HepG2 (cell line): ENCODE measurements at regions not wholly inside any gene's neighbourhood (a gene's known extent, or its start where the extent isn't known, plus 50 kb on each side); places are given as distances from the start of the nearest gene placed in this dataset.

Experiments used
- ATAC-seq: fragments of 200-7000 bp; cut with Tn5 transposase; 3 replicates; pipeline ENCODE4 v1.9.1; 2020; ENCODE audit warnings: mild to moderate bottlenecking, moderate library complexity
- BruUV-seq: library from RNA; stranded (reverse); fragments of 400-500 nt; replicated peaks from 2 replicates; lab custom pipeline; 2021; lab: Mats Ljungman, UMichigan
- CTCF ChIA-PET: fragments of 300-600 bp; formaldehyde crosslinking; extraction: SDS; loops from one replicate; lab custom pipeline; 2021; ENCODE audit warnings: low total read pairs, inconsistent platforms, low intra/inter-chr PET ratio; lab: Yijun Ruan, JAX
- POLR2A ChIA-PET: fragments of 350-600 bp; sonication (Branson Sonifier 250); formaldehyde crosslinking; loops from one replicate; lab custom pipeline; 2020; ENCODE audit warnings: antibody characterized with exemption, inconsistent platforms; lab: Yijun Ruan, JAX
- DNase-seq: peaks from one replicate; pipeline ENCODE4 v3.0.0-alpha.2; 2015; ENCODE audit warnings: low spot score
- FAIRE-seq: peaks from 3 replicates; lab custom pipeline; 2011; peaks lifted over from hg19 to GRCh38; lab: Jason Lieb, UNC
- H2AFZ ChIP-seq: one replicate; pipeline ENCODE4 v1.6.1; 2011; ENCODE audit warnings: low read length, inconsistent platforms
- H3K27ac ChIP-seq: fragments of 300-600 bp; 3 replicates; pipeline ENCODE4 v1.8.0; 2011; ENCODE audit warnings: mixed run types, mild to moderate bottlenecking, mixed read lengths, low read length, inconsistent platforms; ENCODE audit not compliant: insufficient read depth; ENCODE audit errors: extremely low read length
- H3K27me3 ChIP-seq, 2 experiments: fragments of 200-600 bp in 1 of 2; 2 replicates in 1 of 2; 3 replicates in 1 of 2; pipeline versions ENCODE4 v1.6.0 to v1.8.0; 2011; ENCODE audit warnings: low read length in 2 of 2, mild to moderate bottlenecking in 2 of 2, moderate library complexity in 2 of 2, inconsistent platforms in 1 of 2; ENCODE audit not compliant: insufficient read depth in 2 of 2, control insufficient read depth in 1 of 2
- H3K36me3 ChIP-seq, 2 experiments: fragments of 200-600 bp in 1 of 2; replicated peaks in 1 of 2; 2 replicates in 1 of 2; 3 replicates in 1 of 2; pipeline versions ENCODE4 v1.5.1 to v1.8.0; 2011; ENCODE audit warnings: low read length in 2 of 2, inconsistent platforms in 1 of 2; ENCODE audit not compliant: insufficient read depth in 2 of 2, control insufficient read depth in 1 of 2
- H3K4me1 ChIP-seq: 2 replicates; pipeline ENCODE4 v1.5.1; 2012; ENCODE audit warnings: low read length, inconsistent platforms; ENCODE audit not compliant: insufficient read depth
- H3K4me2 ChIP-seq: 2 replicates; pipeline ENCODE4 v1.6.0; 2011; ENCODE audit warnings: low read depth, low read length, inconsistent platforms
- H3K4me3 ChIP-seq, 3 experiments: fragments of 200-600 bp in 1 of 3; sonication (generic), shearing (Covaris generic) in 1 of 3; replicated peaks in 1 of 3; 2 replicates each; pipeline ENCODE4 v1.5.1; 2011 to 2016; ENCODE audit warnings: low read length in 3 of 3, inconsistent platforms in 2 of 3, low read depth in 2 of 3, mild to moderate bottlenecking in 2 of 3, control low read depth in 1 of 3, mixed read lengths in 1 of 3; ENCODE audit not compliant: insufficient read depth in 1 of 3
- H3K79me2 ChIP-seq: one replicate; pipeline ENCODE4 v1.6.1; 2011; ENCODE audit warnings: low read length, inconsistent platforms; ENCODE audit not compliant: insufficient read depth
- H3K9ac ChIP-seq: 2 replicates; pipeline ENCODE4 v1.6.0; 2011; ENCODE audit warnings: mild to moderate bottlenecking, low read depth, low read length, inconsistent platforms; ENCODE audit not compliant: insufficient read depth
- H3K9me3 ChIP-seq: 2 replicates; pipeline ENCODE4 v1.5.1; 2012; ENCODE audit warnings: mild to moderate bottlenecking, low read length
- H4K20me1 ChIP-seq: 2 replicates; pipeline ENCODE4 v1.6.0; 2011; ENCODE audit warnings: inconsistent platforms, mild to moderate bottlenecking, low read length, moderate library complexity; ENCODE audit not compliant: insufficient read depth
- ADNP ChIP-seq: sonication (generic); formaldehyde crosslinking; IDR thresholded peaks from 2 replicates; pipeline ENCODE4 v1.4.0; 2020; ENCODE audit warnings: missing genetic modification reagents
- HIC2 ChIP-seq: sonication (generic); formaldehyde crosslinking; IDR thresholded peaks from 2 replicates; pipeline ENCODE4 v1.9.0; 2022; ENCODE audit warnings: low read depth, missing genetic modification reagents
- HOMEZ ChIP-seq: IDR thresholded peaks from 2 replicates; pipeline ENCODE4 v1.6.1; 2016; ENCODE audit warnings: low read depth
- RBFOX2 ChIP-seq: fragments of 200-400 bp; formaldehyde crosslinking; IDR thresholded peaks from 2 replicates; pipeline ENCODE4 v1.6.1; 2017; ENCODE audit warnings: low read depth, mild to moderate bottlenecking, low read length
- ZFYVE20 ChIP-seq: sonication (generic); formaldehyde crosslinking; IDR thresholded peaks from 2 replicates; pipeline ENCODE4 v1.8.0; 2023; ENCODE audit warnings: low read depth, mild to moderate bottlenecking, moderate library complexity, missing genetic modification reagents, borderline replicate concordance
- ZNF501 ChIP-seq: sonication (generic); formaldehyde crosslinking; IDR thresholded peaks from 2 replicates; pipeline ENCODE4 v1.5.1; 2020; ENCODE audit warnings: mild to moderate bottlenecking, moderate library complexity, missing genetic modification reagents
- ZNF569 ChIP-seq: sonication (generic); formaldehyde crosslinking; IDR thresholded peaks from 2 replicates; pipeline ENCODE4 v1.5.0; 2020; ENCODE audit warnings: mild to moderate bottlenecking, missing genetic modification reagents, moderate library complexity, borderline replicate concordance
- ZNF720 ChIP-seq: sonication (generic); formaldehyde crosslinking; IDR thresholded peaks from 2 replicates; pipeline ENCODE4 v1.4.0; 2020; ENCODE audit warnings: missing genetic modification reagents
- ZNF724P ChIP-seq: sonication (generic); formaldehyde crosslinking; IDR thresholded peaks from 2 replicates; pipeline ENCODE4 v1.8.0; 2022; ENCODE audit warnings: missing genetic modification reagents, borderline replicate concordance
- WGBS: methylation state at CpG from one replicate; pipeline ENCODE4 v1.1.6; 2017; ENCODE audit warnings: low lambda C conversion rate; 5-methylcytosine and 5-hydroxymethylcytosine counted together
- in situ Hi-C: cut with HindIII; loops from 2 replicates; pipeline ENCODE4 v1.10.0; 2017; ENCODE audit warnings: low pct_unique_long_range_greater_than_20kb; ENCODE audit not compliant: extremely low pct_ligation_motif_present
- intact Hi-C: fragments of 100-400 bp; cut with micrococcal nuclease; formaldehyde crosslinking; loops from one replicate; pipeline ENCODE4 v1.10.0; 2022; ENCODE audit not compliant: unreplicated experiment
- TF ChIP-seq, protein P1 (sequence below): sonication (generic); formaldehyde crosslinking; IDR thresholded peaks from 2 replicates; pipeline ENCODE4 v1.4.0; 2020; ENCODE audit warnings: missing genetic modification reagents; ENCODE audit errors: not compliant biosample characterization
- TF ChIP-seq, protein P2 (sequence below): sonication (generic); IDR thresholded peaks from 2 replicates; pipeline ENCODE4 v1.6.1; 2016; ENCODE audit warnings: low read depth, borderline replicate concordance
- TF ChIP-seq, protein P3 (sequence below): sonication (generic); formaldehyde crosslinking; IDR thresholded peaks from 2 replicates; pipeline ENCODE4 v1.8.0; 2022; ENCODE audit warnings: low read depth, missing genetic modification reagents
- TF ChIP-seq, protein P4 (sequence below): IDR thresholded peaks from 2 replicates; pipeline ENCODE4 v1.6.1; 2012; ENCODE audit warnings: low read depth, low read length, improper control_type of control experiment
- TF ChIP-seq, protein P5 (sequence below): sonication (generic); formaldehyde crosslinking; IDR thresholded peaks from 2 replicates; pipeline ENCODE4 v1.4.0; 2020; ENCODE audit warnings: missing genetic modification reagents, mild to moderate bottlenecking, borderline replicate concordance

DNA sequence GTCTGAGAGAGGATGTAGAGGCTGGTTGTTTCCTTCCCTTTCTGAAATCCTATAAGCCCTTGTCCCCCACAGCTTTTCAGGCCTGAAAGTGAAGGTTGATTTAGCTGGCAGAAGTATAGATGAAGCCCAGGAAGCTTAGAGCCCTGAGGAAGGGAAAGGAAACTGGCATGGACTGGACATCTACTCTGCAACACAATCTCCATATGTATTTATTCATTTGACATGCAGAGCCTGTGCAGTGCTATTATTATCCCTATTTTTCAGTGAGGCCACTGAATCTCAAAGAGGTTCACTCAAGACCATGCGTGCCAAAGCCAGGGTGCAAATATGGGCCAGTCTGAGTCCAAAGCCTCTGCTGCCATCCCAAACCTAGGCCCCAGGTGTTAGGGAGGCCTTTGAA is 78.5 kb upstream of the KCND3 start:
- H3K4me3 ChIP-seq = no peak overlapping the region
- 63% methylated on average over 1 of the region's 1 CpG for WGBS
- POLR2A ChIA-PET = no interaction called here
- intact Hi-C loops = no loop called here
- no TSS peak for BruUV-seq
- H3K4me1 ChIP-seq = no peaks in the 10 kb centered on the region
- no peaks in the 10 kb centered on the region for H3K79me2 ChIP-seq
- no peak overlapping the region for H3K4me2 ChIP-seq
- DNase-seq (no peak), FAIRE-seq (no peak), ATAC-seq (no peak)
- in situ Hi-C loops = no loop called here
- H3K9me3 ChIP-seq = peaks cover 4% of the 10 kb centered on the region; the same call in 1 of the 2 replicates
- H4K20me1 ChIP-seq = no peaks in the 10 kb centered on the region
- TF ChIP-seq ZNF569 (CRISPR knock-in tag) (no peak), ADNP (CRISPR knock-in tag) (no peak), HIC2 (no peak), ZFYVE20 (CRISPR knock-in tag) (no peak), HOMEZ (CRISPR knock-in tag) (no peak), ZNF720 (no peak), ZNF724P (no peak), RBFOX2 (no peak), ZNF501 (no peak)
- TF ChIP-seq, protein P1, sequence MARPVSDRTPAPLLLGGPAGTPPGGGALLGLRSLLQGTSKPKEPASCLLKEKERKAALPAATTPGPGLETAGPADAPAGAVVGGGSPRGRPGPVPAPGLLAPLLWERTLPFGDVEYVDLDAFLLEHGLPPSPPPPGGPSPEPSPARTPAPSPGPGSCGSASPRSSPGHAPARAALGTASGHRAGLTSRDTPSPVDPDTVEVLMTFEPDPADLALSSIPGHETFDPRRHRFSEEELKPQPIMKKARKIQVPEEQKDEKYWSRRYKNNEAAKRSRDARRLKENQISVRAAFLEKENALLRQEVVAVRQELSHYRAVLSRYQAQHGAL = no peak
- TF ChIP-seq, protein P2, sequence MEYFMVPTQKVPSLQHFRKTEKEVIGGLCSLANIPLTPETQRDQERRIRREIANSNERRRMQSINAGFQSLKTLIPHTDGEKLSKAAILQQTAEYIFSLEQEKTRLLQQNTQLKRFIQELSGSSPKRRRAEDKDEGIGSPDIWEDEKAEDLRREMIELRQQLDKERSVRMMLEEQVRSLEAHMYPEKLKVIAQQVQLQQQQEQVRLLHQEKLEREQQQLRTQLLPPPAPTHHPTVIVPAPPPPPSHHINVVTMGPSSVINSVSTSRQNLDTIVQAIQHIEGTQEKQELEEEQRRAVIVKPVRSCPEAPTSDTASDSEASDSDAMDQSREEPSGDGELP = no peak
- TF ChIP-seq, protein P3, sequence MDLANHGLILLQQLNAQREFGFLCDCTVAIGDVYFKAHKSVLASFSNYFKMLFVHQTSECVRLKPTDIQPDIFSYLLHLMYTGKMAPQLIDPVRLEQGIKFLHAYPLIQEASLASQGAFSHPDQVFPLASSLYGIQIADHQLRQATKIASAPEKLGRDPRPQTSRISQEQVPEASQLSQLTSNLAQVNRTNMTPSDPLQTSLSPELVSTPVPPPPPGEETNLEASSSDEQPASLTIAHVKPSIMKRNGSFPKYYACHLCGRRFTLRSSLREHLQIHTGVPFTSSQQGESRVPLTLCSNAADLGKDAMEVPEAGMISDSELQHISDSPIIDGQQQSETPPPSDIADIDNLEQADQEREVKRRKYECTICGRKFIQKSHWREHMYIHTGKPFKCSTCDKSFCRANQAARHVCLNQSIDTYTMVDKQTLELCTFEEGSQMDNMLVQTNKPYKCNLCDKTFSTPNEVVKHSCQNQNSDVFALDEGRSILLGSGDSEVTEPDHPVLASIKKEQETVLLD = no peak
- TF ChIP-seq, protein P4, sequence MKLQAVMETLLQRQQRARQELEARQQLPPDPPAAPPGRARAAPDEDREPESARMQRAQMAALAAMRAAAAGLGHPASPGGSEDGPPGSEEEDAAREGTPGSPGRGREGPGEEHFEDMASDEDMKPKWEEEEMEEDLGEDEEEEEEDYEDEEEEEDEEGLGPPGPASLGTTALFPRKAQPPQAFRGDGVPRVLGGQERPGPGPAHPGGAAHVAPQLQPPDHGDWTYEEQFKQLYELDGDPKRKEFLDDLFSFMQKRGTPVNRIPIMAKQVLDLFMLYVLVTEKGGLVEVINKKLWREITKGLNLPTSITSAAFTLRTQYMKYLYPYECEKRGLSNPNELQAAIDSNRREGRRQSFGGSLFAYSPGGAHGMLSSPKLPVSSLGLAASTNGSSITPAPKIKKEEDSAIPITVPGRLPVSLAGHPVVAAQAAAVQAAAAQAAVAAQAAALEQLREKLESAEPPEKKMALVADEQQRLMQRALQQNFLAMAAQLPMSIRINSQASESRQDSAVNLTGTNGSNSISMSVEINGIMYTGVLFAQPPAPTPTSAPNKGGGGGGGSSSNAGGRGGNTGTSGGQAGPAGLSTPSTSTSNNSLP = no peak
- TF ChIP-seq, protein P5, sequence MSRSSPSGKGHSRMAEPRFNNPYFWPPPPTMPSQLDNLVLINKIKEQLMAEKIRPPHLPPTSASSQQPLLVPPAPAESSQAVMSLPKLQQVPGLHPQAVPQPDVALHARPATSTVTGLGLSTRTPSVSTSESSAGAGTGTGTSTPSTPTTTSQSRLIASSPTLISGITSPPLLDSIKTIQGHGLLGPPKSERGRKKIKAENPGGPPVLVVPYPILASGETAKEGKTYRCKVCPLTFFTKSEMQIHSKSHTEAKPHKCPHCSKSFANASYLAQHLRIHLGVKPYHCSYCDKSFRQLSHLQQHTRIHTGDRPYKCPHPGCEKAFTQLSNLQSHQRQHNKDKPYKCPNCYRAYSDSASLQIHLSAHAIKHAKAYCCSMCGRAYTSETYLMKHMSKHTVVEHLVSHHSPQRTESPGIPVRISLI (CRISPR knock-in tag) = no peak
- no peak overlapping the region for H3K27ac ChIP-seq
- H3K36me3 ChIP-seq = no peaks in the 10 kb centered on the region
- H2AFZ ChIP-seq = no peak overlapping the region
- no peak overlapping the region for H3K9ac ChIP-seq
- H3K27me3 ChIP-seq = no peaks in the 10 kb centered on the region; a peak in 1 of 5 replicates
- CTCF ChIA-PET = no interaction called here
